HUES64 (cell line): ENCODE measurements at regions not wholly inside any gene's neighbourhood (a gene's known extent, or its start where the extent isn't known, plus 50 kb on each side); places are given as distances from the start of the nearest gene placed in this dataset.
"Not testable (repeated sequence)": the region's sequence is repeated elsewhere in the genome, so short reads cannot be mapped to it uniquely, and the experiment has no call there.

Experiments used
- H3K27ac ChIP-seq: 2 replicates; pipeline ENCODE4 v1.7.0; 2013; ENCODE audit warnings: low read depth, low read length, inconsistent platforms
- H3K27me3 ChIP-seq: 2 replicates; pipeline ENCODE4 v1.6.1; 2013; ENCODE audit warnings: mild to moderate bottlenecking, low read length; ENCODE audit not compliant: insufficient read depth
- H3K36me3 ChIP-seq: 2 replicates; pipeline ENCODE4 v1.6.1; 2013; ENCODE audit warnings: mild to moderate bottlenecking, low read length; ENCODE audit not compliant: insufficient read depth
- H3K4me1 ChIP-seq: 2 replicates; pipeline ENCODE4 v1.6.1; 2013; ENCODE audit warnings: mild to moderate bottlenecking, low read length, moderate library complexity; ENCODE audit not compliant: insufficient read depth
- H3K4me3 ChIP-seq: 2 replicates; pipeline ENCODE4 v1.5.1; 2013; ENCODE audit warnings: mild to moderate bottlenecking, low read length, moderate library complexity
- H3K9ac ChIP-seq: 2 replicates; pipeline ENCODE4 v1.6.1; 2013; ENCODE audit warnings: mild to moderate bottlenecking, low read depth, low read length
- H3K9me3 ChIP-seq: 2 replicates; pipeline ENCODE4 v1.6.1; 2013; ENCODE audit warnings: low read depth, low read length; ENCODE audit not compliant: insufficient read depth
- WGBS: fragments of 150-250, 120-280 bp; methylation state at CpG from one replicate; pipeline ENCODE4 v1.1.7; 2013; ENCODE audit warnings: missing lambda C conversion rate; 5-methylcytosine and 5-hydroxymethylcytosine counted together

DNA sequence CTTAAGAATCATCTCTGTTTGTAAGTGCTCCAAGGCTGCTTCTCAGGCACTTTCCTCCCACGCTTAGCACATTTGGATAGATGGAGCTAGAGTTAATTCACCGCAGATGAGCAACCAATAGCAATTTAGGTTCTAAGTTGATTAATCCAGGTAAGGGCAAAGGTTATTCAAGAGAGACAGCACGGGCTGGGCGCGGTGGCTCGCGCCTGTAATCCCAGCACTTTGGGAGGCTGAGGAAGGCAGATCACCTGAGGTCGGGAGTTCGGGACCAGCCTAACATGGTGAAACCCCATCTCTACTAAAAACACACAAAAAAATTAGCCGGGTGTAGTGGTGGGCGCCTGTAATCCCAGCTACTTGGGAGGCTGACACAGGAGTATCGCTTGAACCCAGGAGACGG lies 54.5 kb upstream of the UNC13C start:
- H3K27ac ChIP-seq, H3K9me3 ChIP-seq, H3K4me1 ChIP-seq, H3K4me3 ChIP-seq, H3K27me3 ChIP-seq, H3K36me3 ChIP-seq, H3K9ac ChIP-seq: not testable (repeated sequence)
- WGBS: 97% methylated on average over 13 of the region's 13 CpGs

DNA sequence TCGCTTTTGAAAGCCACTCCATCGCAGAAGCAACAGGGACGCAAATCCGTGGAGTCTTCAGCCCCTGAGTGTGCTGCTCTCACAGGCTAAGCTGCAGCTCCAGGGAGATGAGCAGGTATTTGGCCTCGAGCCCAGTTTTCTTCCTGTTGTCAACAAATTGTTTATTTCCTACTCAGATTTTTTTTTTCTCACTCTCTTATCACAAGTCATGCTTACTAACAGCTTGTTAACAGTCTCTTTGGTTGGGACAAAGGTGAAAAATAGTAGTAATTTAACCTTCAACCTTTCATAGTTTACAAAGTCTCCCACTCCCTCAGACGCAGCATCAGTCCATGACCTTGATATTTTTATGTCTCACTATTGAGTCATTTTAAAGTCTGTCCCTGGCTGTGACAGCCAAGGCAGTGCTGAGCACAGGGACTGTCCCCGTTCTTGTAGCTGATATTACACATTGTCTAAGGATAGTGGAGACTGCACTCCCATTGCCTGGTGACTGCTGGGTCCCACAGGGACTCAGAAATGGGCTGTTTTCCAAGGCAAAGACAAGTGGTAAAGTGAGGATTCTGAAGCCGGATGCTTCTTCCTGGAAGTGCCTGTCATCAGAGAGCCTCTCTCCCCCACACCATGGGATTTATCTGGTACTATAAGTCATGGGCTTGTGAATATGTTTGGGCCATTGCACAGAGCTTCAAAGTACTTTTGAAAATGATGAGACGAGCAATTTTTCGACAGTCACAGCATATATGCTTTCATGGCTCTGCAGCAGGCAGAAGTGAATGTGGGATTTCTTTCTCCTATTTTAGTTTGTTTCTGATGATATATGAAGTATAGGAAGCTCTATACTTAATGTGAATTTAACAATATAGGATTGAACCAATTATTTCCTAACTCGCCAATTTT lies 59.8 kb upstream of the UNC13C start:
- Histone ChIP-seq H3K9me3 (no peaks in the 10 kb centered on the region), H3K27me3 (no peaks in the 10 kb centered on the region), H3K4me1 (peaks cover 23% of the 10 kb centered on the region), H3K36me3 (no peaks in the 10 kb centered on the region), H3K4me3 (no peak overlapping the region), H3K27ac (no peak overlapping the region), H3K9ac (no peak overlapping the region)
- 72% methylated on average over 9 of the region's 11 CpGs for WGBS

DNA sequence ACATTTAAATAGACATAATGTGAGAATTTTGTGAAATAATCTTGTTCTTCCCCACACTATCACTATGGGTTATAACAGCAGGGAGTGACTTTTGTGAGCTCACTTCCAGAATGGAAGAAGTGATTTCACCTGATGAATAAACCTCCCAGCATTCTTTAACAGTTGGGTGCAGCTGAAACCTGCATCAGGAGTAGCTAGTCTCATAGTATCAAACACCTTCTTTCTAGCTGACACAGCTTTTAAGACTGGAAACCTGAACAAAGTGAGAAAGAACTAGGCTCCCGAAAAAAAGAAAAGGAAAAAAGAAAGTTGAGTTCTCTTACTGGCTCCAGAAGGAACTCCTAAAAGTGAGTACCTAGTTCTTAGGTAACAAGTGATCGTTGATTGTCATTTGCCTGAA lies 61.1 kb upstream of the UNC13C start:
- Histone ChIP-seq H3K9ac (no peak overlapping the region), H3K4me1 (peaks cover 23% of the 10 kb centered on the region), H3K36me3 (no peaks in the 10 kb centered on the region), H3K27me3 (no peaks in the 10 kb centered on the region), H3K27ac (no peak overlapping the region), H3K9me3 (no peaks in the 10 kb centered on the region), H3K4me3 (no peak overlapping the region)
- 88% methylated on average over 2 of the region's 2 CpGs for WGBS

DNA sequence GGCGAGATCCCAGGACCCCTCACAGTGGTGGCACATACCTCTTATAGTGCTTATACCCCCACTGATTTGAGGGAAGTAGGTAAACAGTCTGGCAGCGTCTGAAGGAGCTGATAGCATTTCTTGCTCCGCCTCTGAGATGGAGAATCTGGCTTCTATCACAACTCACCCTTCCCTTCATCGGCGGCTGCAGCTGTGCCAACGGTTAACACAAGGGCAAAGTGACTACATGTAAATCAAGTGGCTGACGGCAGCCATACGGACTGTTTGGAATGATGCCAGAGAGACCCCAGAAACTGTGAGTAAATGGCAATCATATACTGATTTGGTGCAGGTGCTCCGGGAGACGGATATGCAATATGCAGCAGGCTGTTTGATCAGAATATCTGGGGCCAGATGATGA lies 66.8 kb upstream of the UNC13C start:
- WGBS: 86% methylated on average over 10 of the region's 10 CpGs

DNA sequence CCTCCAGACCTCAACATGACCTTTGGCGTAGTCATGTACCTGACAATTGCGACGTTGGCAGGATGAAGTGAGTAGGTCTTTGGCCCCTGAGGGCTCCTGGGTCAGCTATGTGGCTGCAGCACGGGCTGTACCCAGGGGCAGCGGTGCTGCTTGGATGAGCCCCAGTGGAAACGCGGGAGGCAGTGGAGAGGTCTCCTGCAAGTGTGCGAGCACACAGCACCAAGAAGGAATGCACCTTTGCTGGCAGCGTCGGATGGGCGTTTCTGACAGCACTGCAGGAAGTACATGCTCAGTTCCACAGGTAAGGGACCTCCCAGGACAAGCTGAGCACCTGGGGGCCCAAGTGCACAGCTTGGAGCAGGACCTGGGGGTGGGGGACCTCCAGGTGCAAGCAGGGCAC lies 67.4 kb upstream of the UNC13C start:
- WGBS: 95% methylated on average over 11 of the region's 11 CpGs
- Histone ChIP-seq H3K4me1 (no peaks in the 10 kb centered on the region), H3K27me3 (no peaks in the 10 kb centered on the region), H3K9ac (no peak overlapping the region), H3K27ac (no peak overlapping the region), H3K9me3 (no peaks in the 10 kb centered on the region), H3K4me3 (no peak overlapping the region), H3K36me3 (no peaks in the 10 kb centered on the region)

More for the DNA sequence above, 66.8 kb upstream of the UNC13C start:
- Histone ChIP-seq H3K4me3 (no peak overlapping the region), H3K27me3 (no peaks in the 10 kb centered on the region), H3K4me1 (peaks cover 3% of the 10 kb centered on the region), H3K9ac (no peak overlapping the region), H3K9me3 (no peaks in the 10 kb centered on the region), H3K36me3 (no peaks in the 10 kb centered on the region), H3K27ac (no peak overlapping the region)

DNA sequence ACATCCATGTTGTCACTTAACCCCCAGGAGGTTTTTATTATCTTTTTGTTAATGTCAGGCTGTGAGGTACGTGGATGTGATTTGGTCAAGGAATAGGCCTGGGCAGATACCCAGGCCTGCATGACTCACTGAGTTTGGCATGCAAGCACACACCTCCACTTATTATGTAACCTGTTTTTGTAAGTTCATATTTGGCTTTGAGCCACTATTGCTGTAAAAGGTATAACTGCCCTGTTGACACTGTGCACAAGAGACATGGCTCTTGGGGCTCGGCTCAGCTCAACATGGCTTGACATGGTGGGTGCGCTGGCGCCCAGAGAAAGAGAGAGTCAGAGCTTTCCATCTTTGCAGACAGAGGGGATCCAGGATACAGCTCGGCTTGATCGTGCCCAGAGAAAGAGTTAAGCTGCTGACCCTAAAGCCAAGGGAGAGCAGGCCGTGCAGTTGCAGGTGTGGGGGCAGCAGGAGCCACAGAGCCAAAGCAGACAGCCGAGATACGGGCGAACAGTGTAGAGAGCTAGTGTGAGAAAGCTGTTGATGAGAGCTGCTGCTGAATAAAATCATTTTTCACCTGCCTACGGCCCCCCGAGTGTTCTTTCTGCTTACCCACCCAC lies 67.9 kb upstream of the UNC13C start:
- Histone ChIP-seq H3K36me3 (no peaks in the 10 kb centered on the region), H3K4me3 (no peak overlapping the region), H3K27ac (no peak overlapping the region), H3K9ac (no peak overlapping the region), H3K27me3 (no peaks in the 10 kb centered on the region), H3K4me1 (no peaks in the 10 kb centered on the region), H3K9me3 (no peaks in the 10 kb centered on the region)
- WGBS: 94% methylated on average over 11 of the region's 12 CpGs

DNA sequence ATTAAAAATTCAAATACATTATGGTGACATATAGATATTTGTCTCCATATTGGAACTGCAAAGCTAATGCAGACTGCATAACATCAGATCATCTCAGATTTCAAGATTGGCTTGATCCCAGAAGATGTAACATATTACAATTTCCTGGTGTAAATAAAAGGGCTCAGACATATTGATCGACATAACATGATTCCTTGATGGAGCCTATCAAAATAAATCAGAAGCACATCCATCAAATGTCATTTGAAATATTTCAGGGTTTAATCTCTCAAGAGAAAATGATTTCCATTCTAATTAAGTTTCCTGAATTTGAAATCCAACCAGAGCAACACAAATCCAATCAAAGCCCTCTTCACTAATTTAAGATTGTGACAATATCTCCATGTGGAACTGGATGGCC lies 75.1 kb upstream of the UNC13C start:
- Histone ChIP-seq H3K4me1 (no peaks in the 10 kb centered on the region; the same call in 1 of the 2 replicates), H3K9me3 (no peaks in the 10 kb centered on the region), H3K36me3 (no peaks in the 10 kb centered on the region), H3K4me3 (no peak overlapping the region), H3K27ac (no peak overlapping the region), H3K27me3 (no peaks in the 10 kb centered on the region), H3K9ac (no peak overlapping the region)
- WGBS: 100% methylated on average over 1 of the region's 1 CpG

- not testable (repeated sequence) for H3K4me3 ChIP-seq, H3K9me3 ChIP-seq, H3K9ac ChIP-seq, H3K27me3 ChIP-seq, H3K27ac ChIP-seq, H3K36me3 ChIP-seq, H3K4me1 ChIP-seq
- 75% methylated on average over 2 of the region's 2 CpGs for WGBS
Observed at GRCh38 chr15:53893468-53893867, 84.8 kb upstream of the UNC13C start.

DNA sequence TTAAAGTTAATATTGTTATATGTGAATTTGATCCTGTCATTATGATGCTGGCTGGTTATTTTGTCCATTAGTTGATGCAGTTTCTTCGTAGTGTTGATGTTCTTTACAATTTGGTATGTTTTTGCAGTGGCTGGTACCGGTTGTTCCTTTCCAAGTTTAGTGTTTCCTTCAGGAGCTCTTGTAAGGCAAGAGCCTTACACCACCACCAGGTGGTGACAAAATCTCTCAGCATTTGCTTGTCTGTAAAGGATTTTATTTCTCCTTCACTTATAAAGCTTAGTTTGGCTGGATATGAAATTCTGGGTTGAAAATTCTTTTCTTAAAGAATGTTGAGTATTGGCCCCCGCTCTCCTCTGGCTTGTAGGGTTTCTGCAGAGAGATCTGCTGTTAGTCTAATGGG lies 86.4 kb upstream of the UNC13C start:
- H3K9ac ChIP-seq, H3K27ac ChIP-seq, H3K9me3 ChIP-seq, H3K36me3 ChIP-seq, H3K4me3 ChIP-seq, H3K4me1 ChIP-seq, H3K27me3 ChIP-seq: not testable (repeated sequence)
- WGBS: 48% methylated on average over 2 of the region's 3 CpGs

DNA sequence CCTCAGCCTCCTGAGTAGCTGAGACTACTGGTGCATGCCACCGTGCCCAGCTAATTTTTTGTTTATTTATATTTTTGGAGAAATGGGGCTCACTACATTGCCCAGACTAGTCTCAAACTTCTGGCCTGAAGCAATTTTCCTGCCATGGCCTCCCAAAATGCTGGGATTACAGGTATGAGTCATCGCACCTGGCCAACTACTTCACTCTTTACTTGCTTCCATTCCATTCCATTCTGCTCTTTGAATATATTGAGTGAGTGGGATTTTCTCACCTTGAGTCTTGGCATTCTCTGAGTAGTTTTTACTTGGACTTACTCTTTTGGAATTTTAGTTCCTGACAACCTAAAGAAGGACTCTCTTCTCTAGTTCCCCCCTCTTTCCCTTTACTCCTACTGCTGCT lies 93.8 kb upstream of the UNC13C start:
- H3K27ac ChIP-seq: no peak overlapping the region
- WGBS: 100% methylated on average over 2 of the region's 2 CpGs
- H3K4me1 ChIP-seq: no peaks in the 10 kb centered on the region

DNA sequence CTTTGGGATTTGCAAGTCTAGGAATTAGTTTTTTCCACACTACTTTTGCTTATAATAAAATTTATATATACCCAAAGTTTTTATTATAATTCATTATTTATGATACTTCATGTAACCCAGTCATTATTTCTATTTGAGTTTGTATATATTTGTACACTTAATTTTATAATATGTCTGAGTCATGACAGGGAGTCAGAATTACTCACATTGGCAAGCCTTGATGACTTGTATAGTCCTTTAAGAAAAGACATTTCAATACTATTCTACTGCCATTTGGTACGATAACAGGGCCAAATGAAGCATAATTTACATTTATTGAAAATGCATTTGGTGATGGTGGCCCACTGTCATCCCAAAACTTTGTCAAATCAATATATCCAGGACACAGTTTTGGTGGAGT lies 95.9 kb upstream of the UNC13C start:
- Histone ChIP-seq H3K9ac (no peak overlapping the region), H3K9me3 (no peaks in the 10 kb centered on the region), H3K4me1 (no peaks in the 10 kb centered on the region), H3K27me3 (no peaks in the 10 kb centered on the region), H3K4me3 (no peak overlapping the region), H3K36me3 (no peaks in the 10 kb centered on the region), H3K27ac (no peak overlapping the region)
- WGBS: no CpG with 5 or more reads among the region's 1 CpG

More for the DNA sequence above, 93.8 kb upstream of the UNC13C start:
- Histone ChIP-seq H3K9me3 (no peaks in the 10 kb centered on the region), H3K9ac (no peak overlapping the region), H3K27me3 (no peaks in the 10 kb centered on the region), H3K4me3 (no peak overlapping the region), H3K36me3 (no peaks in the 10 kb centered on the region)
